Colonic mucosa (tissue), 4 donors: ENCODE measurements at regions not wholly inside any gene's neighbourhood (a gene's known extent, or its start where the extent isn't known, plus 50 kb on each side); places are given as distances from the start of the nearest gene placed in this dataset.

Source experiments
- DNase-seq: peaks from one replicate; pipeline ENCODE4 v3.0.0-alpha.2; 2020
- H3K27ac ChIP-seq: fragments of 200-600 bp; one replicate; pipeline ENCODE4 v1.8.0; 2021
- H3K27me3 ChIP-seq: fragments of 200-600 bp; one replicate; pipeline ENCODE4 v1.8.0; 2021
- H3K36me3 ChIP-seq: fragments of 200-600 bp; one replicate; pipeline ENCODE4 v1.8.0; 2021
- H3K4me1 ChIP-seq: fragments of 200-600 bp; one replicate; pipeline ENCODE4 v1.8.0; 2021; ENCODE audit warnings: mild to moderate bottlenecking
- H3K4me3 ChIP-seq: fragments of 200-600 bp; one replicate; pipeline ENCODE4 v1.8.0; 2021
- H3K9ac ChIP-seq, 2 donors: one replicate each; pipeline ENCODE4 v1.7.0; 2013; ENCODE audit warnings: control low read depth in 2 of 2, low read depth in 2 of 2, low read length in 2 of 2
- H3K9me3 ChIP-seq: fragments of 200-600 bp; one replicate; pipeline ENCODE4 v1.8.0; 2021
- CTCF ChIP-seq: fragments of 200-600 bp; IDR thresholded peaks from one replicate; pipeline ENCODE4 v1.8.0; 2022; ENCODE audit warnings: antibody characterized with exemption, mild to moderate bottlenecking
- intact Hi-C: fragments of 100-400 bp; cut with DNase I; formaldehyde crosslinking; loops from one replicate; pipeline ENCODE4 v1.14.1; 2022
- donor health status: healthy.
- donor health status: DM: no; HTN: no; CAD: no.
- donor health status: DM: no; HTN: no; CAD: no.

DNA sequence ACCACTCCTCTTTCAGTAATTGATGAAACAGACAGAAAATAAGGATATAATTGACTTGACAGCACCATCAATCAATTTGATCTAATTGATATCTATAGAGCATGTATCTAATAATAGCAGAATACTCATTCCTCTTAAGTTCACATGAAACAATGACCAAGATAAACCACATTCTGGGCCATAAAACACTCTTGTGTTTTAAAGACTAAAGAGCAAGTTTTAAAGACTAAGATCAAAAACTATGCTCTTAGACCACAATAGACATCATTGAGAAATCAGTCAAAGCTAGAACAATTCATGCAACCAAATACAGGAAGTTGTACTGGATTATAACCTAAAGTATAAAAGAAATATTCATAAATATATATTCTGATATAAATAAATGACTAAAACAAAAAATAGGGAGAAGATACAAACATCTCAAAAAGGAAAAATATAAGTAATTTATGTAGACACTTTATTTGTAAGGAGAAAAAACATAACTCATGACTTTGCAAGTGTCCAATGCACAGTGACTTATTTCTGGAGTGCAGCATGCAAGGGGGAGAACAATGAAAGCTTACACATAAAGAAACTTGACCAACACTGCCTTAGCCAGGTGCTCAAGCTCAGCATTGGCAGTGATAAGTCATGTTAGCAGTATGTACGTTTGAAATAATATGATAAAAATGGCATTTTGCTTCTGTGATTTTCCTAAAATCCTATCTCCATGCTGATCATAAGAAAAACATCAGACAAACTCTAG lies 312.7 kb upstream of the IGFBP3 start:
- intact Hi-C loops = no loop called here

DNA sequence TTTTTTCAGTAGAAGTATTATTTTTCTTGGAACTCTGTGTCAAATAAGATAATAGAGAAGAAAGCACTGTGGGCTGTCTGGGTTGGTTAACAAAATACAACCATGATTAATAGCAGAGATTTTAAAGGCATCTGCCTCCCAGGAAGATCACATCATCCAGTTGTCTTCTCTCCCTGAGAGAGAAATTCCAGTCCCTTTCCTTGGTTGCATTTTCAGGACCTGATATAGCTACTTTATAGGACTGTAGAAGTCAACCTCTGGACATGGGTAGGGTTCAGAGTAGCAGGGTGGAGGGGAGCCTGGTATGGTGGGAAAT lies 309.9 kb upstream of the IGFBP3 start:
- intact Hi-C loops = no loop called here
- no peak for TF ChIP-seq CTCF

More for the DNA sequence above, 312.7 kb upstream of the IGFBP3 start:
- Histone ChIP-seq H3K4me1 (no peaks in the 10 kb centered on the region), H3K36me3 (no peaks in the 10 kb centered on the region), H3K4me3 (no peak overlapping the region), H3K9ac (no peak overlapping the region), H3K9me3 (no peaks in the 10 kb centered on the region), H3K27ac (no peak overlapping the region), H3K27me3 (no peaks in the 10 kb centered on the region)
- TF ChIP-seq CTCF = no peak
- DNase-seq = no peak

GRCh38 chr7:46230298-46230989 lies 309.4 kb upstream of the IGFBP3 start:
- no peak overlapping the region for H3K27ac ChIP-seq
- H3K9me3 ChIP-seq = no peaks in the 10 kb centered on the region
- H3K27me3 ChIP-seq = no peaks in the 10 kb centered on the region
- H3K36me3 ChIP-seq = no peaks in the 10 kb centered on the region
- intact Hi-C loops = no loop called here
- TF ChIP-seq CTCF = no peak
- DNase-seq = no peak
- no peaks in the 10 kb centered on the region for H3K4me1 ChIP-seq
- H3K4me3 ChIP-seq = no peak overlapping the region
- no peak overlapping the region for H3K9ac ChIP-seq

More for the DNA sequence above, 309.9 kb upstream of the IGFBP3 start:
- Histone ChIP-seq H3K27ac (no peak overlapping the region), H3K36me3 (no peaks in the 10 kb centered on the region), H3K4me1 (no peaks in the 10 kb centered on the region), H3K9me3 (no peaks in the 10 kb centered on the region), H3K4me3 (no peak overlapping the region), H3K9ac (no peak overlapping the region), H3K27me3 (no peaks in the 10 kb centered on the region)
- no peak for DNase-seq

DNA sequence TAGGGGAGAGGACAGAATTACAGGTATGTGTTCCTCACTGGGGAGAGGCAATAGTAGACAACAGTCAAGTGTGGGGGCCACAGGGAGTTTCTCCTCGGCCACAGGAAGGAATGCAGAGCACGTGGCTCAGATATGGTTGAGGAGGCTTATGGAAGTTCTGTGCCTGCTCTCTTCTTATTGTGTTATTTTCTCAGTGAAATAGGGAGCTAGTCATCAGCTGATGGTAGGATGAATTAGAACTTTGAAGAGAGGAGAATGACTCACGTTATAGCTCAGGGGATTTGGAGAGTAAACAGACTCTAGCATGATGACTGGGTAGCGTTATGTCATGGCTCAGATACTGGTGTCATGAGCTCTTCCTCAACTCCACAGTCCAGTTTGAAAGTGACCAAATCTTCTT lies 308.3 kb upstream of the IGFBP3 start:
- H3K27me3 ChIP-seq = no peaks in the 10 kb centered on the region
- H3K36me3 ChIP-seq = no peaks in the 10 kb centered on the region
- no peak for DNase-seq
- intact Hi-C loops = no loop called here
- H3K27ac ChIP-seq = no peak overlapping the region
- H3K4me1 ChIP-seq = no peaks in the 10 kb centered on the region
- H3K9ac ChIP-seq = no peak overlapping the region
- H3K4me3 ChIP-seq = no peak overlapping the region
- no peaks in the 10 kb centered on the region for H3K9me3 ChIP-seq
- no peak for TF ChIP-seq CTCF

DNA sequence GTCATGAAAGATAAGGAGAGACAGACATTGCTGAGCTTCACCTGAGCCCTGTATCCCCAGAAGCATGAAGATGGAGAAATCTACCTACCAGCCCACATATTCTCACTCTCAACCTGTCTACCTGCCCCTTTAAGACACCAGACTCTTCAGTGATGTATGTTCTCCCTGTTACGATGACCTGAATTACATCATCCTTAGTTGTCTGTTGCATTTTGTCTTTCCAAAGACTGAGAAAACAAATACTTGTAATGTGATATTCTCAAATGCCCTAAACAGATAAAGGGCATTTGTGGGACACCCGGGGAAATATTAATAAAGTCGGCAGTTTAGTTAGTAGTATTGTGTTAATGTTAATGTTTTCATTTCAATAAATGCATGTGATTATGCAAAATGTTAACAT lies 305.8 kb upstream of the IGFBP3 start:
- intact Hi-C loops = no loop called here
- no peak for TF ChIP-seq CTCF
- DNase-seq = no peak

More for the DNA sequence above, 305.8 kb upstream of the IGFBP3 start:
- no peak overlapping the region for H3K27ac ChIP-seq
- no peaks in the 10 kb centered on the region for H3K36me3 ChIP-seq
- H3K9me3 ChIP-seq = no peaks in the 10 kb centered on the region
- no peak overlapping the region for H3K9ac ChIP-seq
- no peak overlapping the region for H3K4me3 ChIP-seq
- H3K4me1 ChIP-seq = no peaks in the 10 kb centered on the region
- no peaks in the 10 kb centered on the region for H3K27me3 ChIP-seq
